PFSK-1 (cell line): ENCODE measurements at regions not wholly inside any gene's neighbourhood (a gene's known extent, or its start where the extent isn't known, plus 50 kb on each side); places are given as distances from the start of the nearest gene placed in this dataset.

Experiments used
- FOXP2 ChIP-seq: optimal IDR thresholded peaks from 2 replicates; pipeline ENCODE3; 2011; ENCODE audit warnings: borderline replicate concordance, control low read depth, inconsistent platforms; ENCODE audit not compliant: insufficient read depth; ENCODE audit errors: extremely low read length, extremely low read depth
- POLR2AphosphoS5 ChIP-seq: IDR thresholded peaks from 2 replicates; pipeline ENCODE4 v1.6.1; 2012; ENCODE audit warnings: low read depth, mild to moderate bottlenecking, control low read depth, low read length, moderate library complexity
- SIN3A ChIP-seq: IDR thresholded peaks from 2 replicates; pipeline ENCODE4 v1.6.1; 2012; ENCODE audit warnings: mild to moderate bottlenecking, low read length, moderate library complexity, borderline replicate concordance; ENCODE audit not compliant: insufficient read depth
- TAF1 ChIP-seq: IDR thresholded peaks from 2 replicates; pipeline ENCODE4 v1.6.1; 2012; ENCODE audit warnings: low read length, control low read depth, borderline replicate concordance; ENCODE audit not compliant: insufficient read depth
- TF ChIP-seq, protein P1 (sequence below), 2 experiments: IDR thresholded peaks; 2 replicates each; pipeline versions ENCODE4 v1.6.1 to v1.8.0; 2011 to 2012; ENCODE audit warnings: low read depth in 2 of 2, low read length in 2 of 2, control low read depth in 1 of 2, inconsistent platforms in 1 of 2, mild to moderate bottlenecking in 1 of 2, moderate library complexity in 1 of 2; ENCODE audit not compliant: insufficient read depth in 1 of 2

DNA sequence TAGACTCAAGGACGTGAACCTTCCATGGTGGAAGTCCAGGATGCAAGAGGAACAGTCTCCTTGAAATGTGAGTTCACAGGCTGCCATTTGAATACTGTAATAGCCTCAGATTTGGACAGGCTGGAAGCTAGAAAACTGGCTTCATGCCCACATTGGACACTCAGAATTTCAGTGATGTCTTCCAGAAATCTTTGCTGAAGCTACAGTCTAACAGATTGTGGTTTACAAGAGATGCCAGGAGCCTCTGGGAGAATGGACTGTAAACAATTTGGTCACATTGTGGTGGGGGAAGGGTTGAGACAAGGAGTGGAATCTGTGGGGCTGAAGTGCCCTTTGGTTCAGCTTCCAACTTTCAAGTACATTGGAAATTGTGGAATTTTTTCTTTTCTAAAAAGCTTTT lies 252.0 kb upstream of the PROK2 start:
- TF ChIP-seq, protein P1, sequence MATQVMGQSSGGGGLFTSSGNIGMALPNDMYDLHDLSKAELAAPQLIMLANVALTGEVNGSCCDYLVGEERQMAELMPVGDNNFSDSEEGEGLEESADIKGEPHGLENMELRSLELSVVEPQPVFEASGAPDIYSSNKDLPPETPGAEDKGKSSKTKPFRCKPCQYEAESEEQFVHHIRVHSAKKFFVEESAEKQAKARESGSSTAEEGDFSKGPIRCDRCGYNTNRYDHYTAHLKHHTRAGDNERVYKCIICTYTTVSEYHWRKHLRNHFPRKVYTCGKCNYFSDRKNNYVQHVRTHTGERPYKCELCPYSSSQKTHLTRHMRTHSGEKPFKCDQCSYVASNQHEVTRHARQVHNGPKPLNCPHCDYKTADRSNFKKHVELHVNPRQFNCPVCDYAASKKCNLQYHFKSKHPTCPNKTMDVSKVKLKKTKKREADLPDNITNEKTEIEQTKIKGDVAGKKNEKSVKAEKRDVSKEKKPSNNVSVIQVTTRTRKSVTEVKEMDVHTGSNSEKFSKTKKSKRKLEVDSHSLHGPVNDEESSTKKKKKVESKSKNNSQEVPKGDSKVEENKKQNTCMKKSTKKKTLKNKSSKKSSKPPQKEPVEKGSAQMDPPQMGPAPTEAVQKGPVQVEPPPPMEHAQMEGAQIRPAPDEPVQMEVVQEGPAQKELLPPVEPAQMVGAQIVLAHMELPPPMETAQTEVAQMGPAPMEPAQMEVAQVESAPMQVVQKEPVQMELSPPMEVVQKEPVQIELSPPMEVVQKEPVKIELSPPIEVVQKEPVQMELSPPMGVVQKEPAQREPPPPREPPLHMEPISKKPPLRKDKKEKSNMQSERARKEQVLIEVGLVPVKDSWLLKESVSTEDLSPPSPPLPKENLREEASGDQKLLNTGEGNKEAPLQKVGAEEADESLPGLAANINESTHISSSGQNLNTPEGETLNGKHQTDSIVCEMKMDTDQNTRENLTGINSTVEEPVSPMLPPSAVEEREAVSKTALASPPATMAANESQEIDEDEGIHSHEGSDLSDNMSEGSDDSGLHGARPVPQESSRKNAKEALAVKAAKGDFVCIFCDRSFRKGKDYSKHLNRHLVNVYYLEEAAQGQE (IDR thresholded peaks at IDR 0.05; ENCODE audit: insufficient read depth in 1 of 2, low read depth in 2 of 2, low read length in 2 of 2), result no peak
- TF ChIP-seq POLR2AphosphoS5, result no peak
- no peak for TF ChIP-seq FOXP2
- TF ChIP-seq TAF1, result no peak
- no peak for TF ChIP-seq SIN3A
